ENCODE measurements at regions not wholly inside any gene's neighbourhood (a gene's known extent, or its start where the extent isn't known, plus 50 kb on each side); places are given as distances from the start of the nearest gene placed in this dataset.

GRCh38 chr4:3832536-3833220 is 66.5 kb downstream of the ADRA2C start:
- DNase-seq, result no peak

- no peak for DNase-seq
Measured at GRCh38 chr4:3833326-3833989, 67.3 kb downstream of the ADRA2C start.

GRCh38 chr4:3834186-3834662 is 68.0 kb downstream of the ADRA2C start:
- no peak for DNase-seq

DNA sequence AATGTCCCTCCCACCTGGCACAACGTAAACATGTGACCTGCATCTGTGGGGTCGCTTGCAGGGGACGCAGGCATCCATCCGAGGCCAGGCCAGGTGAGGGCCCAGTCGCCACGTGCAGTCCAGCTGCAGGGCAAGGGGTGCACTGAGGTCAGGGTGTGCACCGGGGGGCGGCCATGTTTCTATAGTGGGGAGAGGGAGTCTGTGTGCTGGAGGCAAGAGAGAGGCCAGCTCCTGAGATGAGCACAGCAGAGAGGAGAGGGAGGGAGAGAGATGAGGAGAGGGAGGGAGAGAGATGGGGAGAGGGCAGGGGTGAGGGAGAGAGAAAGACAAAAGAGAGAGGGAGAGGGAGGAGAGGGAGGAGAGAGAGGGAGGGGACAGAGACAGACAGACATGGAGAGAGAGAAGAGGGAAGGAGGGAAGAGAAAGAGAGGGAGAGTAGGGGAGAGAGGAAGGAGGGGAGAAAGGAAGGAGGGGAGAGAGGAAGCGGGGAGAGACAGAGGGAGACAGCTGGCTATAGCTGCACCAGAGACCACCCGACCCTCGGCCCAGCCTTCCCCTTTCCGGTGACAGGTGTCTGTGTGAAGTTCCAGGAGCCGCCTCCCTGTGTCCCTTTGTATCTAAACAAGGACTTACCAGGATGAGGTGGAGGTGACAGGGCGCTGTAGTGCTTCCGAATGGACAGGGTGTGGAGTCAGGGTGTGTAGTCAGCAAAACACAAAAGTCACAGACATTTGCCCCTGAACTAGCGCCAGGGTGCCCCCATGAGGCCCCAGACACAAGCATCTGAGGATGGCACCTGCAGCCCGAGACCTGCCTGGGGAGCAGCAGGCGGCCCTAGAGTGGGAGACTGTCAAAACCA is 68.7 kb downstream of the ADRA2C start:
- DNase-seq, result no peak

GRCh38 chr4:3835527-3836405 is 69.6 kb downstream of the ADRA2C start:
- no peak for DNase-seq

GRCh38 chr4:3836406-3836755 is 70.2 kb downstream of the ADRA2C start:
- no peak for DNase-seq

DNA sequence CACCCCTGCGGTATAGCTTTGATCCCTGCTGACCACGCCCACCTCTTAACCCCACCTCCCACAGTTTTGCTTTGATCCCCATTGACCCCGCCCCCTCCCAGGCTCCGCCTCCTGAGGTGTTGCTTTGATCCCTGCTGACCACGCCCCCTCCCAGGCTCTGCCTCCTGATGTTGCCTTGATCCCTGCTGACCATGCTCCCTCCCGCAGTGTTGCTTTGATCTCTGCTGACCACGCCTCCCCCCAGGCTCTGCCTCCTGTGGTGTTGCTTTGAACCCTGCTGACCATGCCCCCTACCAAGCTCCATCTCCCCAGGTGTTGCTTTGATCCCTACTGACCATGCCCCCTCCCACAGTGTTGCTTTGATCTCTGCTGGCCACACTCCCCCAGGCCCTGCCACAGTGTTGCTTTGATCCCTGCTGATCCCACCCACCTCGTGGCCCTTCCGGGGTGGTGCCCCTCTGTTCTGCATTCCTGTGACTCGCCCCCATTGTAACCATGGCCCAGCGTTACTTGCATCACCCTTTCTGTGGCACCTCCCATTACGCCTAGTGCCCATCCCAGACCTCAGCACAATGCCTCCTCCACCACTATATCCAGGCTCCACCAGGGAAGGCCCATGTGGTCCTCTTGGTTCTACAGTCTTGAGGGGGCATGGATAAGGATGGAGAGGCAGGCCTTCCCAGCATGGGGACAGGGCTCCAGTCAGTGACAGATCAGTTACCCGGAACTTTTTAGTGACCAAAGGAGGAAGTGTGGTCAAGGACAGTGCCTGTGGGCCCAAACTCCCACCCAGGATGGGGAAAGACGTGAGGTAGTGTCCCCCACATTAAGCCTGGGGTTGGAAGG is 70.8 kb downstream of the ADRA2C start:
- no peak for DNase-seq

GRCh38 chr4:3838437-3839380 is 72.5 kb downstream of the ADRA2C start:
- DNase-seq, result no peak

- DNase-seq, result no peak
Measured at GRCh38 chr4:3845094-3845743, 79.0 kb downstream of the ADRA2C start.

- DNase-seq, result no peak
Measured at GRCh38 chr4:3845744-3846429, 79.7 kb downstream of the ADRA2C start.

GRCh38 chr4:3847211-3847940 is 81.2 kb downstream of the ADRA2C start:
- DNase-seq, result no peak

- DNase-seq, result no peak
Measured at GRCh38 chr4:3848323-3848722, 82.1 kb downstream of the ADRA2C start.

- DNase-seq, result no peak
Measured at GRCh38 chr4:3849140-3849539, 83.0 kb downstream of the ADRA2C start.

GRCh38 chr4:3850128-3850527 is 83.9 kb downstream of the ADRA2C start:
- no peak for DNase-seq

GRCh38 chr4:3851211-3851610 is 85.0 kb downstream of the ADRA2C start:
- DNase-seq, result no peak

- DNase-seq, result no peak
Measured at GRCh38 chr4:3851881-3852280, 85.7 kb downstream of the ADRA2C start.

- DNase-seq, result no peak
Measured at GRCh38 chr4:3852309-3852708, 86.1 kb downstream of the ADRA2C start.

DNA sequence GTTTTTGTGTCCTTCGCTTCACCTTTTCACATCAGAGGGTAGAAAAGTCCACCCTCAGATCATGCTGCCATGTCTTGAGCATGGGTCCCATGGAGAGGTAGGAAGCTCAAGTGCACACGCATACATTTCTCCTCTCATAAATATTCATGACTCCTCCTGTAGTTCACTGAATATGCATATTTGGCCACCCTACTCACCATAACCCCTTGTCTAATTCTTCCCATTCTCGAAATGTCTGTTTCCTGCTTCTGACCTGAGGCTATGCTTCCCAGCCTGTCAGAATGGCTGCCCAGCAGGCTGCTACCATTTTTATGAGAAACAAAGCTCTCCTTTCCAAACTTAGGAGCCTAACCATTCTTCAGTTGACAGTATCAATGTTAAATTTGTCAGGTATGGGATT is 86.5 kb downstream of the ADRA2C start:
- no peak for DNase-seq
